HG03280 (cell line): ENCODE measurements at regions not wholly inside any gene's neighbourhood (a gene's known extent, or its start where the extent isn't known, plus 50 kb on each side); places are given as distances from the start of the nearest gene placed in this dataset.
"Not testable (repeated sequence)": the region's sequence is repeated elsewhere in the genome, so short reads cannot be mapped to it uniquely, and the experiment has no call there.

Experiments
- ATAC-seq: cut with Tn5 transposase; IDR thresholded peaks from one replicate; pipeline ENCODE4 v1.9.1; 2021; ENCODE audit warnings: mild to moderate bottlenecking, moderate library complexity; ENCODE audit not compliant: unreplicated experiment

- no peak for ATAC-seq
These were observed 1131.8 kb downstream of the PCDH7 start for GRCh38 chr4:31851946-31852345.

- no peak for ATAC-seq
These were observed 1157.3 kb downstream of the PCDH7 start for GRCh38 chr4:31877429-31877828.

- ATAC-seq = not testable (repeated sequence)
These were observed 1160.7 kb downstream of the PCDH7 start for GRCh38 chr4:31880837-31881236.

GRCh38 chr4:31896349-31896748, 1176.2 kb downstream of the PCDH7 start:
- ATAC-seq = no peak

GRCh38 chr4:31905363-31905762, 1185.2 kb downstream of the PCDH7 start:
- no peak for ATAC-seq

- no peak for ATAC-seq
These were observed 1188.1 kb downstream of the PCDH7 start for GRCh38 chr4:31908261-31908660.

GRCh38 chr4:31917334-31917733, 1197.2 kb downstream of the PCDH7 start:
- ATAC-seq = no peak

GRCh38 chr4:31918891-31919290, 1198.7 kb downstream of the PCDH7 start:
- ATAC-seq = no peak

GRCh38 chr4:31923634-31924033, 1203.5 kb downstream of the PCDH7 start:
- no peak for ATAC-seq

- ATAC-seq = no peak
These were observed 1209.6 kb downstream of the PCDH7 start for GRCh38 chr4:31929676-31930345.

- ATAC-seq = no peak
These were observed 1226.3 kb downstream of the PCDH7 start for GRCh38 chr4:31946456-31946855.

- no peak for ATAC-seq
These were observed 1226.9 kb downstream of the PCDH7 start for GRCh38 chr4:31947101-31947500.

GRCh38 chr4:31949045-31949444, 1228.9 kb downstream of the PCDH7 start:
- no peak for ATAC-seq

GRCh38 chr4:31955346-31955745, 1235.2 kb downstream of the PCDH7 start:
- no peak for ATAC-seq

- ATAC-seq = no peak
These were observed 1239.8 kb downstream of the PCDH7 start for GRCh38 chr4:31959972-31960371.

GRCh38 chr4:31964685-31965084, 1244.5 kb downstream of the PCDH7 start:
- ATAC-seq = no peak

- ATAC-seq = no peak
These were observed 1248.7 kb downstream of the PCDH7 start for GRCh38 chr4:31968842-31969241.

- ATAC-seq = no peak
These were observed 1254.4 kb downstream of the PCDH7 start for GRCh38 chr4:31974490-31975002.

- ATAC-seq = no peak
These were observed 1259.8 kb downstream of the PCDH7 start for GRCh38 chr4:31979988-31980387.

GRCh38 chr4:31983246-31983645, 1263.1 kb downstream of the PCDH7 start:
- ATAC-seq = no peak

- ATAC-seq = no peak
These were observed 1263.5 kb downstream of the PCDH7 start for GRCh38 chr4:31983677-31984076.

- ATAC-seq = no peak
These were observed 1264.7 kb downstream of the PCDH7 start for GRCh38 chr4:31984872-31985271.
